HG03097 (cell line): ENCODE measurements at regions not wholly inside any gene's neighbourhood (a gene's known extent, or its start where the extent isn't known, plus 50 kb on each side); places are given as distances from the start of the nearest gene placed in this dataset.
"Not testable (repeated sequence)": the region's sequence is repeated elsewhere in the genome, so short reads cannot be mapped to it uniquely, and the experiment has no call there.

ENCODE experiments used
- ATAC-seq: cut with Tn5 transposase; IDR thresholded peaks from one replicate; pipeline ENCODE4 v1.9.1; 2021; ENCODE audit not compliant: unreplicated experiment, low FRiP score

DNA sequence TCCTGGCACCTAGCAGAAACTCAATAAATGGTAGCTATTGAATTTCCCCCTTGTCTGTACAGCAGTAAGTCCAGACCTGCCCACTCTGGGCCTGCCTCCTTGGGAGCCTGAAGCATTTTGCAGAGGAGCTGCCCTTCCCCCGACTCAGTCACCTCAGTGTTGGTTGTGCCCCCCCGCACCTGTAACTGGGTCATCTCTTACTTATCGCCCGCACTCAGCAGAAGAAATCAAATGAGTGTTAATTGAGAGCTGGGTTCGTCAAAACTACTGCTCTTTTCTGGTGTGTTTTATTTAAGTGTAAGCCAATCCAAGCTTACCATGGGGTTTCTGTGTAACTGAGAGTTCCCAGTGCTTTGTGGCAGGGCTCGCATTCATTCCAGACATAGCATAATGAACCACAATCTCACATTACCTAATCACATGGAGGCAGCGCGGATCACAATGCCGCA lies 175.5 kb upstream of the IRF2BP2 start:
- not testable (repeated sequence) for ATAC-seq

DNA sequence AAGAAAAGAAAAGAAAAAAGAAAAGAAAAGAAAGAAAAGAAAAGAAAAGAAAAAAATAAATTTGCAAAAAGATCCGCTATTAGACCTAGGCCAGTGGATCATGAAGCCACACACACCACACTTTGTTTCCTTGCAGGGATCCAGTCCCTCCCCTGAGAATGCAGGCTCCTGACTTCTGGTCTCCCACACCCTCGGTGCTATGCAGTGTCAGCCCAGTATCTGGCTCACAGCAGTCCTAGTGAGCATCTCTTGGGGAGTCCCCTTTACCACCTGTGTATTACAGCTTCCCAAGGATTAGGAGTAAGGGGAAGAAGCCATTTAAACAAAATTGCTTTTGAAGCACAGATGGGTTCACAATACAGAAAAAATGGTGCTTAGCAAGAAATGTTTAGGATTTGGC lies 174.1 kb upstream of the IRF2BP2 start:
- not testable (repeated sequence) for ATAC-seq

DNA sequence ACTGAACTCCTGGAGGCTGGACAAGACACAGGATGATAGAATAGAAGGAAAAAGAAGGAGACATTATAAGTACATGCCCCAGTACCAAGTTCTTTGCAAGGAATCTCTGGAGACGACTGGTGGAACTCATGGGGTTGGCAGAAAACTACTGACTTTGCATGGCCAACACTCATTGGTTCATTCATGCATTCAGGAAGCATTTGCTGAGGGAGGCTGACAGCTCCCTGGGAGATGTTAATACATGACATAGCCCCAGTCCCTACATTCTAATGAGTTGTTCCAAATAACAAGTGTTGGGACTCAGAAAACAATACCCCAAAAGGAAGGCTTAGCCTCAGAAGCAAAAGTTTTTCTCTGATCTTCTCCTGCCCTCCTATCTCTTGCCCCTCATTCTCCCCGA lies 172.8 kb upstream of the IRF2BP2 start:
- ATAC-seq: no peak

DNA sequence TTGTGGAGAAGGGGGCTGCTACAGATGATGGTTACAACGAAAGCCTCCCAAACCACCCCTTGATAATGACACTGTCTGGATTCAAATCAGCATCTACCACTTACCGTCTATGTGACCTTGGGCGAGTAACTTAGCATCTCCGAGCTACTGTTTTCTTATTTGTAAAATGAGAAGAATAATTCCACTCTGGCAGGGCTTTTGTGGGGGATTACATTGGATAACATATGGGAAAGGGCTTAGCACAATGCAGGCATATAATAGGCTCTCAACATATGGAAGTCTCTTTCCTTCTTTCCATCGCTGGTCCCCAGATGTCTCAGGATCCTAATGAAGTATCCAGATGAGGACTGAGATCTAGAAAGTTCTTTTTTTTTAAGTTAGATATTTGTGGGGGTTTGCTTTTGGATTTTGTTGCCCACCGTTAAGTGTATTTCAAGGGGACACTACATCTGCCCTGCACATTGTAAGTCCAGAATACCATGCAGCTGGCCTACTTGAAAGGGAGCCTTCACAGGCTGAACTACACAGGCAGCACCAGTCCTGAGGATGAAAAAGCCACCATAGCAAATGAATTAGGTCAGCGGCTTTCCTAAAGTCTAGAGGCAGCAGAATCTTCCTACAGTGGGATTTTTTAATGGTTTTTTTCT lies 172.2 kb upstream of the IRF2BP2 start:
- ATAC-seq: no peak

DNA sequence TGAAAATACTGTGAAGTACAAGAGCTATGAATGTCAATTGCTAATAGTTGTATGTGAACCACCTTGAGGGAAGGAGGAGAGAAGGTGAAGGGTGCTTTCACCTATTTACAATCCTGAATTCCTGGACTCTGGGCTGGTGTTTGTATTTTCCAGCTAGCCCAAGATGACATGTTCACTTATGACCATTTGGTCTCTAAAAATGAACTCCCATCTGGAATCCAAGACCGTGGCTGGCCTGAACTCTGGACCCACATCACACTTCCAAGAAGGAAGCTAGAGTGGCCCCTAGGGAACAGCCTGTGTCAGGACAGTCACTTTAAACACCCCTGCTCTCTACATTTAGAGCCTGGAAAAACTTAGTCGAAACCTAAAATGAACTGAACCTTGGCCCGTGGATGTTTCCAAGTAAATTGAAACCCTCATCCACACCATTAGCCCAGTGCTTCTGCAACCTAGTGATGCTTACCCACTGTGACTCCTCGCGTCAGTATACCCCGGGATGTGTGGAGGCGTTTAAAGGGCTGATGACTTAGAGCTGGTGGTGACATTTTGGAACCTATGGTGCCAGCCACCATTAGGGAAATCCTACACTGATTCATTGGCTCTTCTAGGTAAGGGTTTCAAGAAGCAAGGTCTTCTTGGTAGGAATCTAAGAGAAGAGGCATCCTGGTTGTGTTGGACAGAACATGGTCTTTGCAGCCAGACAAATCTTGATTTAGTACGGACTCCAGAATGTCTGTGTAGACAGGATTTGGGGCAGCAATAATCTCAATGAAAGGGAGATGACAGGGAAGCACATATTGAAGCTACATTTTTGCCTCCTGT lies 171.5 kb upstream of the IRF2BP2 start:
- no peak for ATAC-seq

DNA sequence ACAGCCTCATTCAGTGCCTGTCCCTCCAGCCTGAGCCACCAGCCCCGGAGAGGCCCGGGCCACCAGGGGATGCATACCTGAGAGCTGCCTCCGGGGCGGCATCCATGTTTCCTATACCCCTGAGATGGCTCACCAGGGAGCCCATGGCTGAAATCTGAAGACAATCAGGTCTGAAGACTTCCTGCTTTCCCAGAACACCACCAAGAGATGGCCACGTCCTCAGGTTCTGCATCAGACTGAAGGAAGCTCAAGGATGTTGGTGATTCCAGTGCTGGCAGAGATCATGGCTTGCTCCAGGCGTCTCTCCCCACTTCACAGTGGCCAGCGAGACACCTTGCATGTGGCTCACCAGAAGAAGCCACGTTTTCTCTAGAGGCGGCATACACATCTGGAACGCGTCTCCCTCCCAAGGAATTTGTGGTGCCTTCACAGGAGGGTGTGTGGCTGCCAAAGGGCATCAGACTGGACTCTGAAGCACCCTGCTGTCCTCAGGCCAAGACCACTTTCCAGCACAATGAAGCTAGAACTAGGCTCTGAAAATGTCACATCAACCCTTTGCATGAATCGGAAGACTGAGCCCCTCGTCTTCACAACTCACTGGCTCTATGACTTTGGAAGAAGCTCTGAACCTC lies 170.7 kb upstream of the IRF2BP2 start:
- no peak for ATAC-seq

DNA sequence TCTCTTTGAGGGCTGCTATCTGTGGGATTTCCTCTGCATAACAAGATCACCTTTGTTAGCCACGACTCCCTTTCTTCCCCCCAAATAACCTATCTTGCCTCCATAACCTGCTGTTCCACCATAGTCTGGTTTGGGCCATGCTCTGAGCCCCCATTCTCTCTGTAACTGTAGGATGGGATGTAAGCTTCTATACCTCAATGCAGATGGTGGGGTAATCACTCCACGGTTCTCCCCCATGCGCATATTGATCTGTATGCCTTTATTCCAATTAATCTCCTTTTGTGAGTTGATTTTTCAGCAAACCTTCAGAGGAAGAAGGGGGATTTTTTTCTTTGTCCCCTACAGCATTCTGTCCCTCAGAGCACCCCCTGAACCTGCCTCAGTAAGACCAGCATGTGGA lies 170.1 kb upstream of the IRF2BP2 start:
- no peak for ATAC-seq

DNA sequence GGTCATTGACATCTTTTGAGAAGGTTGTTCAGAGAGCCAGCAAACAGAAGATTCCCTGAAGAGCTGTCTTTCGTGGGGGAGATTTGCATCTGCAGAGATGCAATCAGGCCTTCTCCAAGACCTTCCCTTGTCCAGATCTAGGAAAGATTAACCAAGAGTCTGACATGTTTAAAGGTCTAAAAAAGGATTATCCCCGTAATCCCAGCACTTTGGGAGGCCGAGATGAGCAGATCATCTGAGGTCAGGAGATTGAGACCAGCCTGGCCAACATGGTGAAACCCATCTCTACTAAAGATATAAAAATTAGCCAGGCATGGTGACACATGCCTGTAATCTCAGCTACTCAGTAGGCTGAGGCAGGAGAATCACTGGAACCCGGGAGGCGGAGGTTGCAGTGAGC lies 169.6 kb upstream of the IRF2BP2 start:
- ATAC-seq: not testable (repeated sequence)

DNA sequence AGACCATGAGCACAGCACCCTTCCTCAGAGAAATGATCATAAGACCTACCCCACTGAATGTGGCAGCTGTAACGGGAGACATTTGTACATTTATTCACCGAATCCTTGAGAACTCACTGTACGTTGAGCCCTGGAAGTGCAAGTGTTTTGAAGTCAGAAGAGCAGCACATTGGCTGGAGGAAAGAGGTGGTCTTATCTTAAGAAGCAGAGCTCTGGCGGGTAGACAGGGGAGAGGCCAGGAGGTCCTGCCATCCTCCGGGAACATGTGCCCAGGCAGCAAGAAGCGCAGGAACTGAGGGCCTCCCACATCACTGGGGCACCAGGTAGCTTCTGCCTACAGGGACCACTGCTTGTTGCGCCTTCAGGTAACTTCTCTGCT lies 169.2 kb upstream of the IRF2BP2 start:
- no peak for ATAC-seq

DNA sequence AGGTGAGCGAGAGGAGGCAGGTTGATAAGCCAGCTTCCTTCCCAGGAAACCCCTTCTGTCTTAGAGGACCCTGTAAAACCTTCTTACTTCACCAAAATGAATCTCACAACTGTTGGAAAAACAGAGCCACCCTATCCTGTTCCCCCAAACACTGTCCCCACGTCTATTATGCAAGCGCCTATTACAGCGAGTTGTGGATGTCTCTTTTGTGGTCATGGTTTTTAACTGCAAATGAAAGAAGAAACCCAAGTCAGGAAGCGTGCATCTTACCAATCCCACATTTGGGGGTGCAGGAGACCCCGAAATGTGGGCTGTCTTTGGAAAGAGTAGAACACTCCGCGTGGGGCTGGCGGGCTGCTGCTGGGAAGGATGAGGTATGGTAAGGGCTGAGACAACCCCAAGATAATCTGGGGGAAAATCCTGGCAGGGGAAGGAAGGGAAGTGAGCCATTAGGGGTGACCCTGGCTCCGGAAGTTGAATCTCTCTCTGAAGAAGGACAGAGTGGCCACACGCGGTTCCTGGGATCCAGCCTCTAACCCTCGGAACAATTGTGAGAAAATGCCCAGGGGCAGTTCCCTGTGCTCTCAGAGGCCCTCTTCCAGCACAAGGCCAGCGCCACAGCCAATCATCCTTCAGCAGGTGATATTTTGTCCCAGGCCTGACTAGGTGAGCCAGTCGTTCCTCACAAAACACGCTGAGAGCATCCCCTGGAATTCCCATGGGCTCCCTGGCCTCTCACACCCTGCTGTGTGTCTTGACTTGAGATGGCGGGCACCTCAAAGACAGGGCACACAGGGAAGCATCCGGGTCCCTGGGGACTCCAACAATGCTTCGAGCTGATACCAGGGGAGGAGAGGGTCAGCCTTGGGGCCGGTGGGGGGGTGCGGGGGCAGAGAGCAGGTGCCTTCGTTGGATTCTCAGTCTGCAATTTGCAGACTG lies 168.5 kb upstream of the IRF2BP2 start:
- ATAC-seq: no peak

DNA sequence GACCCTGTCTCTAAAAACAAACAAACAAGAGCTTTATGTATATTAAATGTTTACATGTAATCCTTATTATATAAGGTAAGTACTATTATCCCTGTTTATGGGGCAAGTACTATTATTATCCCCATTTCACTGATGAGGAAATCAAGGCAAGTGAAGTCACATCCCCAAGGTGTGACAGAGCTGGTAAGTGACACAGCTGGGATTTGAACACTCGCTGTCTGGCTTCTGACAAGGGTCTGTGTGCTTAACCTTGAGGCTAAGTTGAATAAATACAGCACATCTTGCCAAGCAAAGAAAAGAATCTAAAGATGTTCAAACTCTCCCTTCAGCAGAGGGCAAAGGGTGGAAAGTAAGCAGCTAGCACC lies 167.9 kb upstream of the IRF2BP2 start:
- no peak for ATAC-seq

DNA sequence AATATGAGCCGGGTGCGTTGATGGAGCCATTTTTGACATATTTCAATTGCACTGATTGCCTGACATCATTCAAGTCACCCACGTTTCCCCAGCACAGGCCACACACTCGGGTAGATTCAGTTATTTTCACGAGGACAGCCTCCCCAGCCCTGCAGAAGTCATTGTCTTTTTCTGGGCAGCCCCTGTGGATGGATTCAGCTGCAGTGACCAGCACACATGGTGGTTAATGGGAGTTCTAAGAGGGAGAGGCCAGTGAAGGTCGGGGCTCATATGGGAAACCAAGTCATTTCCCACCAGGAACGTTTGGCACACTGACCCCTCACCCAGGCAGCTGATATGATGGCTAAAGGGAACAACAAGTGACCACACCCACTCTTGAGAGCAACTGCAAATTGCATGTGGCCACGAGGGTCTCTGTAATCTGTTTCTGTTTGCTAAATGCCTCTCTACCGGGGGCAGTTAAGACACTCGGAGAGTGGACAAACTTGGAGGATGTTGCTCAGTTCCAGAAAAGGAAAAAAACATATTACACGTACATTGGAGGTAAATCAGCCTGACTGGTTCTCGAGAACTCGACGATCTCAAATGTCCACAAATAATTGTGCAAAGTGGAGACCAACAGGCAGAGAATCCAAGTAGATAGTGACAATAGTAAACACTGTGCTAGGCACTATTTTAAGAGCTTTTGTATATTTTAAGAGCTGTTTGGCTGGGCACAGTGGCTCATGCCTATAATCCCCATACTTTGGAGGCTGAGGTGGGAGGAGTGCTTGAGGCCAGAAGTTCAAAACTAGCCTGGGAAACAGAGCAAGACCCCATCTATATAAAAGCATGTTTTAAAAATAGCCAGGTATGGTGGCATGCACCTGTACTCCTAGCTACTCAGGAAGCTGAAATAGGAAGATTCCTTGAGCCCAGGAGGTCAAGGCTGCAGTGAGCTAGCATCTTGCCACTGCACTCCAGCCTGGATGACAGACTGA lies 167.2 kb upstream of the IRF2BP2 start:
- no peak for ATAC-seq

DNA sequence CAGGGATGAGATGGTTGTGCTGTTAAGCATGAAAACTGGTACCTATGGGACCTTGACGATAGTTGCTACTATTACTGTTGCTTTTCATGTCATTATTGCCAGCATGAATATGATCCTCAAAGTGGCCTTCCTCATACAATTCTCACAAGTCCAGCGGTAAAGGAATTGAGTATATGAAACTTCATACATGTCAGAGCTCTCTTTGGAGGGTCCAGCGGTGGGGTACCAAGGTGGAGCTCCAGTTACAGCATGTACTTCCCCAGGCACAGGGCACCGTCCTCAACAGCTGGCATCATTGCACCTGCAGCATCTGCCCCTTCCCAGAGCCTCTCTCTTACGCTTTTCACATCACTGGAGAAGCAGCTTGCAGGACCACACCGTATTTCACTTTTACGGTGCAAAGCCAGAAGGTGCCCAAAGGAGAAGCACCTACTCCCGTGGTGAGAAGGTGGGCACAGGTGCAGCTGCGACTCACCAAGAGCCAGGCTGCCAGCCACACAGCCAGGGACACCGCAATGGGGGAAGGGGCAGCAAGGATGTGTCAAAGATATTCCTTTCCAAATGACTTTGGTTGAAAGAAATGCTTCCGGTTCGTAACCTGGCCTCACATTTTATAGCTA lies 166.4 kb upstream of the IRF2BP2 start:
- no peak for ATAC-seq

DNA sequence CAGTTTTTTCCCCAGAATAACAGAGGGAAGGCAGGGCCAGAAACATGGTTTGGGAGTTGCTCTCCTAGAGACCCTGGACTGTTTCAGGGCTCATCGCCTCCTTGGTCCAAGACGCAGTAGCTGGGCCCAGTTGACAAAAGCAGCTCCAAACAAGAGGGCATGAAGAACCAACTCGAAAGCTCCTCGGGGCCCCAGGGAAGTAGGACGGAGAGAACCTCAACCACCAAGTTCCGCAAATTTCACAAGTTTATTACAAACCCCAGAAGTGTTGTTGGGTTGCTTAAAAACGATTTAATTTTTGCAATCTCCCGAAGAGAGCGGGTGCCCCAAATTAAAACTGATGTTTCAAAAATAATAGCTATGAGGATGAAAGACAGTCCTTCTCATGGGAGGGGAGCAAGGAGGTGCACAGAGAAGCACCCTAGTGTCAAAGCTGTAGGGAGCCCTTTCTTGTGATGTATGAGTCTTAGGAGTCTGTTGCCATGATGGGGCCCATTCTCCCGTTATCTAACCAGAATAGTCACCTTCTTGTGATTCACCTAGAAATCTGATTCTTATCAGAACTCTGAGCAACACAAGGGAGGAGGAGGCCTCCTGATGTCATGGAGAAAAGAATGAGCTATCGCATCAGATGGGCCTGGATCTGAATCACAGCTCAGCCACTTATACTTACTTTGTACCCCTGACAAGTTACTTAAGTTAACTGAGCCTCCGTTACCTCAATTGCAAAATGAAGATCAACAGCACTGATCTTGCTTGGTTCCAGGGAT lies 165.7 kb upstream of the IRF2BP2 start:
- no peak for ATAC-seq

DNA sequence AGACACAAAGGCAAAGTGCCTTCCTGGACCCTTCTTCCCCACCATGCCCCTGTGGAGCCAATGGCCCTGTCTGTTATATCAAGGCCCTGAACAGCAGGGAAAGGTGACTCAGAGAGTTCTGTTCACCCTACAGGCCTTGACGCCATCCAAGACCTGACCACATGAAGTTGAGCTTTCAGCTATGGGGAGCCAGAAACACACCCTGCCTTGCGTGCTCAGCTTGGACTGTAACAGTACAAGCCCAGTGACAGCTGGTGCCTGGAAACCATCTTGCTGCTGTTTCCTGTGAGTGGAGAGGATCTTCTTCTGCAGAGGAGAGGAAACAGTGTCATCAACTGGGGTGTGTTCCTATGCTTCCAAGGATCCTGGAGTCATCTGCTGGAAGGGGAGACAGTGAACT lies 165.0 kb upstream of the IRF2BP2 start:
- ATAC-seq: no peak

DNA sequence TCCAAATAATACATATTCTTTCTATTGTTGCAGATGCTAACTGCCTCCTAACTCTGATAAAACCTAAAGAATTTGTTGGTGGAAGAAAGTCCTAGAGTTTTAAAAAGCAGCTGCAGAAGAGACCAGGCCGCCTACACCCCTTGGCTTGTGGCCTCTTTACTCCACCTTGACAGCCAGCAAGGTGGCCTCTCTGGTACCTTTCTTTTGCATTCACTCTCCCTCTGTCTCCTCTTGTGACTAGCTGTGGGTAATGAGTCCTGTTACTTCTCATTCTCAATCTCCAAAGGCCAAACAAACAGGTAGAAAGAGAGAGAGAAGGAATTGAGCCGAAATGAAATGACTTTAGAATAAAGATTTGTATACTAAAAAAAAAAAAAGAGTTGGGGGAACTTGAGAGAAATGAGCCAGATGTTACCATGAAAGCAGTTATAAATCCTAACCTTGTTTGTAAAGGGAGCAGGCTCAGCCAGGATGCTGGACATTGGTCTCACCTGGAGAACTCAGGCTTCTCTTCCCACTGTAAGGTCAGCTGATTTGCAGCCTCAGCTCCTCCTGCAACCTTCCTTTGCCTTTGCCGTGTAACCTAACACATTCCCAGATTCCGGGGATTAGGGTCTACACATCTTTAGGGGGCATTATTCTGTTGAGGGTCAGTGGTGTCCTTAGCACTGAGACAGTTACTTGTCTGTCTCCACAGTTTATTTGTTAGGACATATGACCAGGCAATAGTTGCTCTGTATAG lies 164.1 kb upstream of the IRF2BP2 start:
- ATAC-seq: no peak

DNA sequence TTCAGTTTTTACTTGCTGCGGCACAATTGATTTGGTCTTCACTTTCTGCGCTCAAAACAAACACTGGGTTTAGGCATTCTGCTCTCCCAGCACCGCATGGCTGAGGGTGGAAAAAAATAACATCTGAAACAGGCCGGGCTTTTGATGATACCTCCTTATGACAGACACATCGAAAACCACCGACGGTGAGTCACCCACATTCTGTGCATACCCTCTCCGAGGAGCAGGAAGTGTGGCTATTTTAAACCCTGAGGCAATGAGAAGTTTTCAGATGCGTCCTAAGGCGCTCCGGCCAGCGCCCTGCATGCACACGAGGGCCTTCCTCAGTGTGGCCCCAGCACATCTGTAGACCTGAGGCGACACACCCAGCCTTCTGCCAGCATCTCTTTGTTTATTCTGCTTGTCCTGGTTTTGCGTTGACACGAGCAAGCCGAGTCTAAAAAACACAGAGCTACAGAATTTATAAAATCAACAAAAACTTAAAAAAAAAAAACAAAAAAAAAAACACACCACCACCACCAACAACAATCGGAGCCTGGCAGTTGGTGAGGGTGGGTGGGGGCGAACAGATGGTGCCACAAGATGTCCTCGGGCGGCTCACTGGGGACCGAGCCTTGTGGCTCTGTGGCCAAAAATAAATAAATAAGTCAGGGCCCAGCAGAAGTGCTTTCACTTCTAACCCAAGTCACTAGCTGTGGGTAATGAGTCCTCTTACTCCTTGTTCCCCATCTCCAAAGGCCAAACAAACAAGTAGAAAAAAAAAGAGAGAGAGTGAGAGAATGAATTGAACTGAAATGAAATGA lies 162.6 kb upstream of the IRF2BP2 start:
- peak; percentile 85 for ATAC-seq
